ENCODE measurements at regions not wholly inside any gene's neighbourhood (a gene's known extent, or its start where the extent isn't known, plus 50 kb on each side); places are given as distances from the start of the nearest gene placed in this dataset.

GRCh38 chr13:68987585-68987984 is 1120.0 kb upstream of the ATXN8OS start:
- TF ChIP-seq CREB1 (IDR thresholded peaks at IDR 0.05; ENCODE audit: low read depth), result no peak
- TF ChIP-seq REST (IDR thresholded peaks at IDR 0.05; ENCODE audit: low read depth), result no peak
- no peak for TF ChIP-seq MAX (IDR thresholded peaks at IDR 0.05)
- no peak for TF ChIP-seq TEAD4 (IDR thresholded peaks at IDR 0.05)
- no peak for TF ChIP-seq RAD21 (IDR thresholded peaks at IDR 0.05; ENCODE audit: low read depth)
- TF ChIP-seq TAF1 (IDR thresholded peaks at IDR 0.05; ENCODE audit: low read depth), result no peak
